Trophoblast cell (in vitro differentiated cells and primary cell): ENCODE measurements at regions not wholly inside any gene's neighbourhood (a gene's known extent, or its start where the extent isn't known, plus 50 kb on each side); places are given as distances from the start of the nearest gene placed in this dataset.
"Not testable (repeated sequence)": the region's sequence is repeated elsewhere in the genome, so short reads cannot be mapped to it uniquely, and the experiment has no call there.

Experiments
- DNase-seq, 2 donors: peaks; one replicate each; pipeline ENCODE4 v3.0.0-alpha.2; 2016
- H2AFZ ChIP-seq: 2 replicates; pipeline ENCODE4 v1.6.1; 2013; ENCODE audit warnings: low read length, moderate library complexity, mild to moderate bottlenecking; ENCODE audit not compliant: insufficient read depth, poor library complexity
- H2AK5ac ChIP-seq: 2 replicates; pipeline ENCODE4 v1.6.1; 2013; ENCODE audit warnings: mild to moderate bottlenecking, low read length
- H2BK120ac ChIP-seq: 2 replicates; pipeline ENCODE4 v1.6.1; 2013; ENCODE audit warnings: low read length, mild to moderate bottlenecking, moderate library complexity; ENCODE audit not compliant: insufficient read depth, poor library complexity
- H2BK12ac ChIP-seq: 2 replicates; pipeline ENCODE4 v1.6.1; 2013; ENCODE audit warnings: mild to moderate bottlenecking, low read length, moderate library complexity
- H2BK5ac ChIP-seq: 2 replicates; pipeline ENCODE4 v1.6.1; 2013; ENCODE audit warnings: low read length, low read depth, moderate library complexity, mild to moderate bottlenecking; ENCODE audit not compliant: poor library complexity
- H3K14ac ChIP-seq: 2 replicates; pipeline ENCODE4 v1.6.1; 2013; ENCODE audit warnings: mild to moderate bottlenecking, low read length
- H3K18ac ChIP-seq: 2 replicates; pipeline ENCODE4 v1.6.1; 2013; ENCODE audit warnings: mild to moderate bottlenecking, low read length
- H3K23ac ChIP-seq: 2 replicates; pipeline ENCODE4 v1.6.1; 2013; ENCODE audit warnings: low read length
- H3K27ac ChIP-seq: 2 replicates; pipeline ENCODE4 v1.5.1; 2013; ENCODE audit warnings: low read depth, mild to moderate bottlenecking, inconsistent platforms, low read length, moderate library complexity
- H3K27me3 ChIP-seq: 2 replicates; pipeline ENCODE4 v1.6.1; 2013; ENCODE audit warnings: inconsistent platforms, mild to moderate bottlenecking, low read length, moderate library complexity; ENCODE audit not compliant: insufficient read depth
- H3K36me3 ChIP-seq, 2 experiments: 1 replicate in 1 of 2; 2 replicates in 1 of 2; pipeline ENCODE4 v1.6.1; 2013; ENCODE audit warnings: low read length in 2 of 2, mild to moderate bottlenecking in 2 of 2, moderate library complexity in 1 of 2; ENCODE audit not compliant: insufficient read depth in 2 of 2, control insufficient read depth in 1 of 2
- H3K4ac ChIP-seq: 2 replicates; pipeline ENCODE4 v1.6.1; 2013; ENCODE audit warnings: low read depth, mild to moderate bottlenecking, low read length, moderate library complexity
- H3K4me1 ChIP-seq, 2 experiments: 1 replicate in 1 of 2; 2 replicates in 1 of 2; pipeline ENCODE4 v1.6.1; 2013; ENCODE audit warnings: low read length in 2 of 2, mild to moderate bottlenecking in 2 of 2, moderate library complexity in 1 of 2; ENCODE audit not compliant: insufficient read depth in 2 of 2, control insufficient read depth in 1 of 2
- H3K4me2 ChIP-seq: 2 replicates; pipeline ENCODE4 v1.6.1; 2013; ENCODE audit warnings: inconsistent platforms, mild to moderate bottlenecking, low read length, moderate library complexity
- H3K4me3 ChIP-seq: 2 replicates; pipeline ENCODE4 v1.5.1; 2013; ENCODE audit warnings: mild to moderate bottlenecking, low read depth, low read length, inconsistent platforms
- H3K79me1 ChIP-seq: one replicate; pipeline ENCODE4 v1.6.1; 2013; ENCODE audit warnings: low read length
- H3K79me2 ChIP-seq: 2 replicates; pipeline ENCODE4 v1.6.1; 2013; ENCODE audit warnings: low read length, mild to moderate bottlenecking; ENCODE audit not compliant: control insufficient read depth, insufficient read depth, poor library complexity
- H3K9ac ChIP-seq: 2 replicates; pipeline ENCODE4 v1.6.1; 2013; ENCODE audit warnings: mild to moderate bottlenecking, low read length
- H3K9me3 ChIP-seq: 2 replicates; pipeline ENCODE4 v1.6.1; 2013; ENCODE audit warnings: low read depth, mild to moderate bottlenecking, control low read depth, inconsistent platforms, low read length; ENCODE audit not compliant: insufficient read depth
- H4K12ac ChIP-seq: 2 replicates; pipeline ENCODE4 v1.6.1; 2013; ENCODE audit warnings: low read depth, mild to moderate bottlenecking, low read length, moderate library complexity
- H4K8ac ChIP-seq: 2 replicates; pipeline ENCODE4 v1.6.1; 2013; ENCODE audit warnings: low read depth, mild to moderate bottlenecking, low read length, moderate library complexity
- H4K91ac ChIP-seq: one replicate; pipeline ENCODE4 v1.6.1; 2013; ENCODE audit warnings: low read depth, mild to moderate bottlenecking, low read length, moderate library complexity
- WGBS: extraction: QIAGEN DNeasy Blood & Tissue Kit; methylation state at CpG from one replicate; pipeline ENCODE4 v1.1.7; 2013; ENCODE audit warnings: missing lambda C conversion rate; ENCODE audit not compliant: insufficient read length, insufficient coverage; ENCODE audit errors: extremely low coverage; 5-methylcytosine and 5-hydroxymethylcytosine counted together

DNA sequence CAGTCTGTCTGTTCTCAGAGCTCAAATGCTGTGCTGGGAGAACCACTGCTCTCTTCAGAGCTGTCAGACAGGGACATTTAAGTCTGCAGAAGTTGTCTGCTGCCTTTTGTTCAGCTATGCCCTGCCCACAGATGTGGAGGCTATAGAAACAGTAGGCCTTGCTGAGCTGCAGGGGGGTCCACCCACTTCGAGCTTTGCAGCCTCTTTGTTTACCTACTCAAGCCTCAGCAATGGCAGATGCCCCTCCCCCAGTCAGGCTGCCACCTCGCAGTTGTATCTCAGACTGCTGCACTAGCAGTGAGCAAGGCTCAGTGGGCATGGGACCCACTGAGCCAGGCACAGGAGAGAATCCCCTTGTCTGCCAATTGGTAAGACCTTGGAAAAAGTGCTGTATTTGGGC, 470.0 kb downstream of the TMEM135 start:
- not testable (repeated sequence) for H3K14ac ChIP-seq, DNase-seq, H3K27ac ChIP-seq, H4K12ac ChIP-seq, H3K79me2 ChIP-seq, H3K27me3 ChIP-seq, H3K36me3 ChIP-seq, H3K23ac ChIP-seq, H2AFZ ChIP-seq, H3K4ac ChIP-seq, H2BK120ac ChIP-seq, H2BK12ac ChIP-seq, H3K4me1 ChIP-seq, H4K8ac ChIP-seq, H3K79me1 ChIP-seq, H2BK5ac ChIP-seq, H2AK5ac ChIP-seq, H4K91ac ChIP-seq, H3K4me2 ChIP-seq, H3K18ac ChIP-seq, H3K9ac ChIP-seq, H3K4me3 ChIP-seq, H3K9me3 ChIP-seq
- no CpG with 5 or more reads among the region's 2 CpGs for WGBS

DNA sequence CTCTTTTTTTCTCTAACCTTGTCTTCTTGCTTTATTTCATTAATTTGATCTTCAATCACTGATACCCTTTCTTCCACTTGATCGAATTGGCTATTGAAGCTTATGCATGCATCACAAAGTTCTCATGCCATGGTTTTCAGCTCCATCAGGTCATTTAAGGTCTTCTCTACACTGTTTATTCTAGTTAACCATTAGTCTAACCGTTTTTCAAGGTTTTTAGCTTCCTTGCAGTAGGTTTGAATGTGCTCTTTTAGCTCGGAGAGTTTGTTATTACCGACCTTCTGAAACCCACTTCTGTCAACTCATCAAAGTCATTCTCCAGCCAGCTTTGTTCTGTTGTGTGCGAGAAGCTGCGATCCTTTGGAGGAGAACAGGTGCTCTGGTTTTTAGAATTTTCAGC, 469.2 kb downstream of the TMEM135 start:
- no CpG with 5 or more reads among the region's 6 CpGs for WGBS
- not testable (repeated sequence) for H2BK12ac ChIP-seq, H2AK5ac ChIP-seq, H3K79me1 ChIP-seq, H3K4me1 ChIP-seq, H3K4ac ChIP-seq, H2AFZ ChIP-seq, H3K9ac ChIP-seq, H3K14ac ChIP-seq, H3K4me2 ChIP-seq, H3K36me3 ChIP-seq, H3K4me3 ChIP-seq, H3K23ac ChIP-seq, H4K8ac ChIP-seq, H3K79me2 ChIP-seq, H3K9me3 ChIP-seq, H4K91ac ChIP-seq, H2BK5ac ChIP-seq, H3K18ac ChIP-seq, DNase-seq, H4K12ac ChIP-seq, H2BK120ac ChIP-seq, H3K27me3 ChIP-seq, H3K27ac ChIP-seq

DNA sequence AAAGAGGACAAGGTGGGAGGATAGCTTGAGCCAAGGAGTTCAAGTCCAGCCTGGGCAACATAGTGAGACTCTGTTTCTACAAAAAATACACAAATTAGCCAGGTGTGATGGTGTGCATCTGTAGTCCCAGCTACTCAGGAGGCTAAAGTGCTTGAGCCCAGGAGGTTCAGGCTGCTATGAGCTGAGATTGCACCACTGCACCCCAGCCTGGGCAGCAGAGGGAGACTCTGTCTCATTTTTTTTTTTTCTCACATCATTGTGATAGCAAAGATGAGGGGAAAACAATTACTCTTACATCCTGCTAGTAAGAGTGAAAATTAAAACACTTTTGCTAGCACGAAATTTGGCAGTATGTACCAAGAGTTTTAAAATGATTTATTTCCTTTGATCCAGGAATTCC, 463.7 kb downstream of the TMEM135 start:
- H3K79me2 ChIP-seq = no peaks in the 10 kb centered on the region

DNA sequence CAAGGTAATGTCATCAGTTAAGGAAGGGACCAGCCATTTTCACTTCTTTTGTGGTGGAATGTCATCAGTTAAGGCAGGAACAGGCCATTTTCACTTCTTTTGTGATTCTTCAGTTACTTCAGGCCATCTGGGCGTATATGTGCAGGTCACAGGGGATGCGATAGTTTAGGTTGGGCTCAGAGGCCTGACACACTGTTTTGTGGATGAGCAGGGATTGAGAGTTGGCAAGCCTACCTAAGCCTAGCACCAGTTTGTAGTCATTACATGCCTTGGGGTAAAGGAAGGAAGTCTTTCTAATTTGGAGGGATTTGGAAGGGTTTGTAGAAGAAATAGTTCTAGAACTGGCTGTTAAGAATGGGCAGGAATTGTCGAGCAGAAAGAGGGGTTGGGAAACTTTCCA, 457.2 kb downstream of the TMEM135 start:
- H3K4ac ChIP-seq, H4K91ac ChIP-seq, H4K12ac ChIP-seq, H3K9me3 ChIP-seq, H2BK120ac ChIP-seq, H3K4me3 ChIP-seq, H2AFZ ChIP-seq, H3K14ac ChIP-seq, H3K18ac ChIP-seq, H3K79me2 ChIP-seq, H2AK5ac ChIP-seq, H3K23ac ChIP-seq, H2BK12ac ChIP-seq, H3K36me3 ChIP-seq, H2BK5ac ChIP-seq, H4K8ac ChIP-seq, DNase-seq, H3K27me3 ChIP-seq, H3K4me1 ChIP-seq, H3K4me2 ChIP-seq, H3K27ac ChIP-seq, H3K79me1 ChIP-seq, H3K9ac ChIP-seq: not testable (repeated sequence)
- no CpG with 5 or more reads among the region's 3 CpGs for WGBS

More for the DNA sequence above, 463.7 kb downstream of the TMEM135 start:
- H3K79me1 ChIP-seq = no peaks in the 10 kb centered on the region
- H3K4me2 ChIP-seq = no peak overlapping the region
- DNase-seq = no peak
- no peak overlapping the region for H3K4ac ChIP-seq
- no CpG with 5 or more reads among the region's 1 CpG for WGBS
- no peak overlapping the region for H2BK120ac ChIP-seq
- no peak overlapping the region for H3K4me3 ChIP-seq
- H3K9ac ChIP-seq = no peak overlapping the region
- H3K9me3 ChIP-seq = no peaks in the 10 kb centered on the region
- no peaks in the 10 kb centered on the region for H3K4me1 ChIP-seq
- no peak overlapping the region for H2AFZ ChIP-seq
- no peaks in the 10 kb centered on the region for H3K27me3 ChIP-seq
- no peaks in the 10 kb centered on the region for H3K36me3 ChIP-seq
- H3K27ac ChIP-seq = no peak overlapping the region
- H4K8ac ChIP-seq = no peak overlapping the region
- H3K23ac ChIP-seq = no peak overlapping the region
- H4K12ac ChIP-seq = no peak overlapping the region
- H3K14ac ChIP-seq = no peak overlapping the region
- H2AK5ac ChIP-seq = no peak overlapping the region
- H4K91ac ChIP-seq = no peak overlapping the region
- no peak overlapping the region for H2BK12ac ChIP-seq
- no peak overlapping the region for H3K18ac ChIP-seq
- no peak overlapping the region for H2BK5ac ChIP-seq
